MCF 10A (cell line): ENCODE measurements at regions not wholly inside any gene's neighbourhood (a gene's known extent, or its start where the extent isn't known, plus 50 kb on each side); places are given as distances from the start of the nearest gene placed in this dataset.

Experiments used
- BruUV-seq: library from RNA; stranded (reverse); fragments of 400-500 nt; replicated peaks from 2 replicates; lab custom pipeline; 2021; lab: Mats Ljungman, UMichigan
- CTCF ChIA-PET: fragments of 300-600 bp; sonication (Branson Sonifier 250); formaldehyde crosslinking; extraction: SDS; loops from one replicate; lab custom pipeline; 2021; ENCODE audit warnings: antibody characterized with exemption, inconsistent platforms; lab: Yijun Ruan, JAX
- POLR2A ChIA-PET: fragments of 300-600, 350-650 bp; sonication (Branson Sonifier 250); formaldehyde crosslinking; extraction: SDS; loops from one replicate; lab custom pipeline; 2020; ENCODE audit warnings: antibody characterized with exemption, inconsistent platforms; lab: Yijun Ruan, JAX
- DNase-seq: peaks from one replicate; pipeline ENCODE4 v3.0.0-alpha.2; 2018; ENCODE audit not compliant: unreplicated experiment
- H3K27ac Mint-ChIP-seq: one replicate; pipeline ENCODE4 v1.8.0; 2022; ENCODE audit warnings: mild to moderate bottlenecking, low read depth, mixed read lengths; ENCODE audit not compliant: unreplicated experiment
- H3K27me3 Mint-ChIP-seq: one replicate; pipeline ENCODE4 v1.8.0; 2022; ENCODE audit warnings: mixed read lengths; ENCODE audit not compliant: insufficient read depth, unreplicated experiment
- H3K36me3 Mint-ChIP-seq: one replicate; pipeline ENCODE4 v1.8.0; 2022; ENCODE audit warnings: mild to moderate bottlenecking, moderate library complexity, mixed read lengths; ENCODE audit not compliant: insufficient read depth, unreplicated experiment
- H3K4me1 Mint-ChIP-seq: one replicate; pipeline ENCODE4 v1.8.0; 2022; ENCODE audit warnings: mixed read lengths; ENCODE audit not compliant: insufficient read depth, unreplicated experiment
- H3K4me3 Mint-ChIP-seq: one replicate; pipeline ENCODE4 v1.8.0; 2022; ENCODE audit warnings: mild to moderate bottlenecking, moderate library complexity, mixed read lengths; ENCODE audit not compliant: unreplicated experiment
- H3K9me3 Mint-ChIP-seq: one replicate; pipeline ENCODE4 v1.8.0; 2022; ENCODE audit warnings: mixed read lengths; ENCODE audit not compliant: unreplicated experiment
- CTCF ChIP-seq: fragments of 200-600 bp; IDR thresholded peaks from one replicate; pipeline ENCODE4 v1.8.0; 2022; ENCODE audit warnings: antibody characterized with exemption, mild to moderate bottlenecking; ENCODE audit not compliant: unreplicated experiment
- intact Hi-C: fragments of 100-400 bp; cut with micrococcal nuclease; formaldehyde crosslinking; loops from 2 replicates; pipeline ENCODE4 v1.14.1; 2022

- peaks cover 2% of the 10 kb centered on the region for H3K4me1 Mint-ChIP-seq
- peaks cover 5% of the 10 kb centered on the region for H3K36me3 Mint-ChIP-seq
- POLR2A ChIA-PET = no interaction called here
- H3K27me3 Mint-ChIP-seq = no peaks in the 10 kb centered on the region
- TF ChIP-seq CTCF = no peak
- no peak overlapping the region for H3K27ac Mint-ChIP-seq
- intact Hi-C loops = loop anchor here (5.0 kb wide), 1 partner anchor 581 kb away; no protein-coding TSS in a partner anchor
- H3K4me3 Mint-ChIP-seq = no peak overlapping the region
- DNase-seq = no peak
- no TSS peak for BruUV-seq
- CTCF ChIA-PET = no interaction called here
- H3K9me3 Mint-ChIP-seq = no peaks in the 10 kb centered on the region
These were observed 658.7 kb downstream of the SQOR start for GRCh38 chr15:46293550-46293949.

- no peak for TF ChIP-seq CTCF
- Mint-ChIP-seq H3K4me1 (peaks cover 9% of the 10 kb centered on the region), H3K4me3 (no peak overlapping the region), H3K36me3 (peaks cover 5% of the 10 kb centered on the region), H3K27me3 (no peaks in the 10 kb centered on the region), H3K27ac (no peak overlapping the region), H3K9me3 (no peaks in the 10 kb centered on the region)
- POLR2A ChIA-PET = no interaction called here
- intact Hi-C loops = no loop called here
- CTCF ChIA-PET = no interaction called here
- no TSS peak for BruUV-seq
- DNase-seq = no peak
These were observed 661.2 kb downstream of the SQOR start for GRCh38 chr15:46296002-46296401.

GRCh38 chr15:46296797-46297196 lies 662.0 kb downstream of the SQOR start:
- no TSS peak for BruUV-seq
- H3K9me3 Mint-ChIP-seq = no peaks in the 10 kb centered on the region
- peaks cover 14% of the 10 kb centered on the region for H3K4me1 Mint-ChIP-seq
- no peak overlapping the region for H3K27ac Mint-ChIP-seq
- no peaks in the 10 kb centered on the region for H3K27me3 Mint-ChIP-seq
- no peak for DNase-seq
- CTCF ChIA-PET = interaction anchor here (1.0 kb wide), 2 partner anchors 15 to 493 kb away, joined by 3 to 4 read pairs; no protein-coding TSS in a partner anchor
- intact Hi-C loops = no loop called here
- POLR2A ChIA-PET = interaction anchor here (0.7 to 0.9 kb wide), 2 partner anchors 21 to 598 kb away, joined by 3 read pairs; no protein-coding TSS in a partner anchor
- H3K36me3 Mint-ChIP-seq = peaks cover 5% of the 10 kb centered on the region
- no peak overlapping the region for H3K4me3 Mint-ChIP-seq
- TF ChIP-seq CTCF = no peak

- no peaks in the 10 kb centered on the region for H3K9me3 Mint-ChIP-seq
- TF ChIP-seq CTCF = no peak
- no peak for DNase-seq
- intact Hi-C loops = no loop called here
- ChIA-PET POLR2A (interaction anchor here (0.6 to 0.9 kb wide), 2 partner anchors 20 to 1297 kb away, joined by 3 read pairs; no protein-coding TSS in a partner anchor), CTCF (interaction anchor here (0.6 to 1.3 kb wide), 6 partner anchors 8 to 1713 kb away, joined by 3 to 5 read pairs (median 4); no protein-coding TSS in a partner anchor)
- H3K27ac Mint-ChIP-seq = no peak overlapping the region
- peaks cover 14% of the 10 kb centered on the region for H3K4me1 Mint-ChIP-seq
- no peak overlapping the region for H3K4me3 Mint-ChIP-seq
- H3K27me3 Mint-ChIP-seq = no peaks in the 10 kb centered on the region
- BruUV-seq = no TSS peak
- peaks cover 5% of the 10 kb centered on the region for H3K36me3 Mint-ChIP-seq
These were observed 662.9 kb downstream of the SQOR start for GRCh38 chr15:46297766-46298165.
